T follicular helper cell (primary cell): ENCODE measurements at regions not wholly inside any gene's neighbourhood (a gene's known extent, or its start where the extent isn't known, plus 50 kb on each side); places are given as distances from the start of the nearest gene placed in this dataset.

Experiments
- DNase-seq: peaks from one replicate; pipeline ENCODE4 v3.0.0-alpha.2; 2020; ENCODE audit warnings: low read depth

- no peak for DNase-seq
These were observed 96.3 kb upstream of the MEF2C start for GRCh38 chr5:88979244-88979643.

- no peak for DNase-seq
These were observed 93.9 kb upstream of the MEF2C start for GRCh38 chr5:88976914-88977313.

DNA sequence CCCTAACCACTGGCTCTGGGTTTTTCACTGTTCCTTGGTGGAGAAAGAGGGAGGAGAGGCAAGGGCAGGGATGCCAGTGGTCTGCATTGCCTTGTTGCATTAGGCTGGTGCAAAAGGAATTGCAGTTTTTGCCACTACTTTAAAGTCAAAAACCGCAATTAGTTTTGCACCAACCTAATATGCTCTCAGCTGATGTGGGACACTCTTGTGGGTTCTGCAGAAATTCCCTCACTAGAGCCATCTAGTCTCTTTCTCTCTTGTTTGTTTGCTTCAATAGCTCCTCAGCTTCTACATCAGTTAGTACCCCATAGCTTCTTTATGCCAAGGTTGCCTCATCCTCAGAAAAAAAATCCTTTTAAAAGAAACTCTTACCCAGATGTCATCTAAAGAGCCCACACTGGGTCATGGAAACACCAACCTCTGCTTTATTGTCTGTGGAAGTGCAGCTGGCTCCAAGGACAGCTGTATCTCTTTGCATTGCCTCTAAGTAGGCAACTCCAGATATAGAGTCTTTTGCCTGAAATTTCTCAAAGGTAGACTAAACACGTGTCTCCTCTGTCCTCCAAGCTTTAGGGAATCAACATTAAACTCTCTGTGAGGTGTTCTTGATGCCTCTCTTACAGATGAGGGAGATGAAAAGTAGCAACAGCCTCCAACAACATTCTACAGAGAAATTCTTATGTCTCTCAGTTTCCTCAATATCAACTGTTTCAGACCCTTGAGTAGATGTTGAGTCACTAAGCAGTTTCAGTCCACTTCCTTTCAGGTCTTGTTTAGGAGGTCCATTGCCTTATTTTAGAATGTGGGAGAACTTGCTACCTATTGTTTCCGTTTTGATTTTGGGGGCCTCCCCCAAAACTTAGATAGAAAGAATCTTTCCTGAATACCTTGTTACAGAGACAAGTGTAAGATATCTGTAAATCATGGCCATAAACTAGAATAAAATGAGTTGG lies 84.9 kb upstream of the MEF2C start:
- DNase-seq = no peak

DNA sequence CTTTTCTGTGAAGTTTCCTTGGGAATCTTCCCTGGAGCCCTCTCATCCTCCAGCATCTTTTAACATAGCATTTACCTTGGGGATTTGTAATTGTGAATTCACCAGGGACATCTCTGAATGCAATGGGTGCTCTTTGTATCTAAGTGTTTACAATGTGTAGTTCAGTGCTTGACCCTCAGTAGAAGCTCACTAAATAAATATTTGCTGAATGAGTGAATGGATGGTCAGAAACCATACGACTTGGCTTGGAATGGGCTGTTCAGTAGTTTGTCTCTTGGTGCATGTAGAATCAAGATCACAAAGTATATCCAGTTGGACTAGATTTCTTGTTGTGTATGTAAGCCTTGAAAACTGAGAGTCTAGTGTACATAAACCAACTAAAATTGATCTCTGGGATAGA lies 81.8 kb upstream of the MEF2C start:
- no peak for DNase-seq

GRCh38 chr5:88957013-88957412 lies 74.0 kb upstream of the MEF2C start:
- DNase-seq = no peak

DNA sequence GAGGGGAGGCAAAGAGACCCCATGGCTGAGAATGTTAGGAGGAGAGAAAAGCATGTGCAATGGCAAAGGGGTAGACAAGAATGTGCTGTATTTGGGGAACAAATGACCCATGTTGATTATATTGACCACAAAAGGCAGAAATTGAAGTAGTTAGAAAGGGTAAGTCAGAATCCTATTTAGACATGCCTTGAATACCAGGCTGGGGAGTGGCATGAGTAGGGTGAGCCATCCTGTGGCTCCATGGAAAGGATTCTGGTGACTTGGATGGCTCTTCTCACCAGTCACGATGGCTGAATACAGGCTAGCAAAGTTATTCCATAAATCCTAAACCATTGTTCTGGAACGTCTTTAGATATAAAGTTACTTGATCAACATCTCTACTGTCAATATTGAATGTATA lies 73.4 kb upstream of the MEF2C start:
- no peak for DNase-seq

GRCh38 chr5:88955403-88955802 lies 72.4 kb upstream of the MEF2C start:
- DNase-seq = no peak

DNA sequence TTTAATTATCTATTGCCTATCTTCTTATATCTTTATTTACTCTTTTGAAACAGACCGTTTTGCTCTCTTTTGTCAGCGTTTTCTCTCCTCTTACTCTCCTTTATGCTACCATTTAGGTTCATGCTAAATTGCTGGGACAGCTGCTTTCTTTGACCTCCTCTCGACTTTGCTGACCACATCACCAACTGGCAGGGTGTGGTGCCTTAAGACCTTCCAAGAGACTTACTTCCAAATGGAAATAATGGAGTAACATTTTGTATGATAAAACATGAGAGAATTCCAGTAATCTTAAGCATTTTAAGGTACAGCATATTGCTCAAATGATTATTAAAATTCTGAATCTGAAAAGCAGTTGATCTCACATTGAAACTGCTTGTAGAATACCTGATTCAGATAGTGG lies 71.5 kb upstream of the MEF2C start:
- no peak for DNase-seq

DNA sequence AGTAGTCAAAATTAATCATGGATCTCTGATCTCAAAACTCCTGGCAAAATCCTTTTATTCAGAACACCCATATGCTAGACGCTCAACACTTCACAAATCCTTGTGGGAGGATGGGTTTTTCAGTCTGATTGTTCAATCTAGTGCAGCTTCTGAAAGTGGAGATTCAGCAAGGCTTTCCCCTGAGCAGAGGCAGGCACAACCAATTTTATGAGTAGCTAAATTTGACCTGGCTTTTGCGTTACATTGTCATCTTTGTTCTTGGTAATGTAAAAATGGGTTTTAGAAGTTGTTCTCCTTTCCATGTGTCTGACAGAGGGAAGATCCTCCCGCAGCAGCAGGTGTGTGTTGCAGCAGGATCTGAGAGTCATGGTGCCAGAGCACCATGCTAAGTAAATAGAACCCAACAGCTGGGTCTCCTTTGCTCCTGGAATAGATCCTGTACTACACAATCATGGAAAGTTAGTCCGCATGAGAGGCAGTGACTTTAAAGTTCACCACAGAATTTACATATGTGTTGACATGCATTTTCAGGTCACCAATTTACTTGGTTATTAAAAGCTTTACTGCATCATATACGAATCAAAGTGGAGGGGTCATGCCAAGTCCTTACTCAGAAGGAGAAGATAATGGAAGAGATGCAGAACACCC lies 70.1 kb upstream of the MEF2C start:
- DNase-seq = no peak

GRCh38 chr5:88952344-88952743 lies 69.4 kb upstream of the MEF2C start:
- no peak for DNase-seq

- no peak for DNase-seq
These were observed 68.5 kb upstream of the MEF2C start for GRCh38 chr5:88951457-88951856.

DNA sequence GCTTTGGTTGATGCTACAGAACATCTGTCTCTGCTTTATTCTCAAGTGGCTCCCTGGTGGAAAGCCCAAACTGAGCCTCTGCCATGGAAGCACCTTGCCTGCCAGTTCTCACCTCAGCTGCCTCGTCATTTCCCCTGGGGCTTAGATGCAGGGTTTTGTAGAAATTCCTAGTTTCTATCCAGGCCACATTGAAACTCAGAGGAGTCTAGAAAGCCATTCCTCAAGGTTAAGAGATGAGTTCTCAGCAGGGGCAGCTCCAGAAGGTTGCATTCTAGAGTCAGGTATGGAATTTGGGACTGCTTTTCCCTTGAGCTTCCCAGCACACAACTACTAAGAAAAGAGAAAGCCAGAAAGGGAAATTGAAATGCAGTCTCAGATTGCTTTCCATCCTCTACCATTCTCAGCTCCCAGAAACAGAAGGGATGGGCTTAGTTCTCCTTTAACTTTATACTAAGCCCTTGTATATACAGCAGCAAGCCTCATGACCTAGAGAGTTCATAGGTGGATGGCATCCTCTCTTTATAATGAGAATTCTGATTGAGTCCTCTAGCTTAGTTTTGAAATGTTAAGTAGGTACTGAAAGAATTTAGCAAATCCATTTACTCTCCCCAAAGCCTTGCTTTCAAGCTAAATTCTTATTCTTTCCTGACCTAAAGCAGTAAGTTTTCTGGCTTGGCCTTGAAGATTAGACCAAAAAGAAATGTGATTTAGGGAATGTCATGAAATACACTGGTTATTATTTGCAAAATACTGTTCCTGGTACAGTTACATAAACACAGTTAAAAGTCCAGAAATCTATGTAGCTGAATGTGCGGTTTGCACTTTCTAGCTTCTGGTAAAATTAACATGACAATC lies 66.0 kb upstream of the MEF2C start:
- no peak for DNase-seq

GRCh38 chr5:88944751-88945531 lies 62.0 kb upstream of the MEF2C start:
- no peak for DNase-seq

- DNase-seq = no peak
These were observed 58.6 kb upstream of the MEF2C start for GRCh38 chr5:88941581-88941980.

- DNase-seq = no peak
These were observed 57.7 kb upstream of the MEF2C start for GRCh38 chr5:88940713-88941112.

DNA sequence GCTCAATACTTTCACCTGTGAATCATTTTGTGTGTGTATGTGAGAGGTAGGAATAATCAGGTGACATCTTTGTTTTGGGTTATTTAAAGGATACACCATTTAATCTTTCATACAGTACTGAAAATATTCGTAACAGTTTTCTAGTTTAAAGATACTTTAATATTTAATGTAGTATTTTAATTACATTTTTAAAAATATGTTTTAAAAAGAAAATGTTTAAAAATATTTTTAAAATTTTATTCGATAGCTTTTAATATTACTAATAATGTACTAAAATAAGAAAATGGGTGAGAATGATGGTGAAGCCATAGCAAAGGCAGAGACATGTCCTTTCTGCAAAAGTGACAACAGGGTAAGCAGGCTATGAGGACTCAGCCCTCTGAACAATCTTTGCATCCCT lies 56.3 kb upstream of the MEF2C start:
- no peak for DNase-seq

- no peak for DNase-seq
These were observed 55.5 kb upstream of the MEF2C start for GRCh38 chr5:88938488-88938887.

DNA sequence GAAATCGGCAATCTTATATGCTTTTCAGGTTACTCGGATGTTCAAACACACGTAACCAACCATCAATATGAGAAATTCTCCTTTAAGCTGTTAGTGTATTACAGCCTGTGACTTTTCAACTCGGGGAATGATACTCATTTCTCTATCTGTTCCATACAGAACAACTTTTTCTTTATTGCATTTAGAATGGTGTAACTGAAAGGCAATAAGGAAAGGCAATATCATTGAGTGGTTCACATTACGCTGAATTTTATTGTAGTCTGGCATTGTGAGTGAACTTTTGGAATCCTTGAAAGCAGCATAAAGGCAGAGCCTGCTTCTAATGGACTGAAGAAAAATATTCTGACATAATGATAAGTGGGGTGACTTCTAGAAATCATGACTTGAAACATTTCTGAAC lies 54.4 kb upstream of the MEF2C start:
- DNase-seq = no peak

DNA sequence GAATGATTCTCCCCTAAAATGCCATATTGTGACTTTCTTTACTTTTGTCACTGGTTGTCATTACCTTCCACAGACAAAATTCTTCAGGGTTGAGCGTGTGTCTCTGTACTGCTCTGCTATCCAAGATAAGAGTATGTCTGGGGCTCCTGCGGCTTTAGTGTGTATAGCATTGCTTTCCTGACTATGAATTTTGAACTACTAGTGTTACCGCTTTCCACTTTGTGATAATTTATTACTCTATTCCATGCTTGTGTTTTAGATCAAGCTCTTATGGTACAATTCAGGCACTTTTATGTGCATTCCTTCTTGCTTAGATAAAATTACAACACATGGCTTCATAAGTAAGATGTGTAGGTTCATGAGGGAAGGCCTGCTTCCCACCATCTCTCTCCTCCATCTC lies 51.5 kb upstream of the MEF2C start:
- DNase-seq = no peak
